Activated naive CD4-positive, alpha-beta T cell treated with anti-CD3 and anti-CD28 coated beads for 36 hours (primary cell): ENCODE measurements at regions not wholly inside any gene's neighbourhood (a gene's known extent, or its start where the extent isn't known, plus 50 kb on each side); places are given as distances from the start of the nearest gene placed in this dataset.

Experiments used
- CTCF ChIA-PET: fragments of 350-600 bp; sonication (Branson Sonifier 250); formaldehyde crosslinking; loops from one replicate; lab custom pipeline; 2021; ENCODE audit warnings: antibody characterized with exemption; lab: Charles Lee
- DNase-seq: peaks from one replicate; pipeline ENCODE4 v3.0.0-alpha.2; 2020
- H3K27ac Mint-ChIP-seq: one replicate; pipeline ENCODE4 v1.8.0; 2021; ENCODE audit warnings: mild to moderate bottlenecking, mixed read lengths
- H3K27me3 Mint-ChIP-seq: one replicate; pipeline ENCODE4 v1.8.0; 2021; ENCODE audit warnings: low read depth, mixed read lengths
- H3K36me3 Mint-ChIP-seq: one replicate; pipeline ENCODE4 v1.8.0; 2021; ENCODE audit warnings: low read depth, mixed read lengths
- H3K4me1 Mint-ChIP-seq: one replicate; pipeline ENCODE4 v1.8.0; 2021; ENCODE audit warnings: low read depth, mixed read lengths
- H3K4me3 Mint-ChIP-seq: one replicate; pipeline ENCODE4 v1.8.0; 2021; ENCODE audit warnings: mild to moderate bottlenecking, moderate library complexity, mixed read lengths
- H3K9me3 Mint-ChIP-seq: one replicate; pipeline ENCODE4 v1.8.0; 2021; ENCODE audit warnings: mixed read lengths
- intact Hi-C: fragments of 100-400 bp; cut with micrococcal nuclease; formaldehyde crosslinking; loops from one replicate; pipeline ENCODE4 v1.15.1; 2023

DNA sequence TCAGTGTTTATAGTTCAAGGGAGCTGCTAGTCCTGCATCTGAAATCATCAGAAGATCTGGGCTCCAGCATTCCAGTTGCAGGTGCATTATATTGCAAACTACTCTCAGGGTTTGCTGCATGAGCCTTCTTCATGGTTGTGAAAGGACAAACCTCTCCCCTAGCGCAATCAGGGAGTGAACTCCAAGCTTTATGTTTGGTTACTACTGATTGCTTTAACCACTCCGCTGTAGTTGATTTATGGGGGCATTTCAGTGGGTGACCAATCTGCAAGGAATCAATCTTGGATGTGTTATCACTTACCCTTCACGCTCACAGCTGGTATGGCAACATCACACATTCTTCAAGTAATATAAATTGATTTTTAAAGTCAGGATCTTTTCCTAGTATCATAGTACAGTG is 552.1 kb downstream of the SPOCK3 start:
- CTCF ChIA-PET: no interaction called here
- Mint-ChIP-seq H3K27ac (no peak overlapping the region), H3K27me3 (no peaks in the 10 kb centered on the region), H3K4me3 (no peak overlapping the region), H3K9me3 (peaks cover 3% of the 10 kb centered on the region), H3K36me3 (no peaks in the 10 kb centered on the region), H3K4me1 (no peaks in the 10 kb centered on the region)
- intact Hi-C loops: no loop called here
- DNase-seq: no peak
